ENCODE measurements at regions not wholly inside any gene's neighbourhood (a gene's known extent, or its start where the extent isn't known, plus 50 kb on each side); places are given as distances from the start of the nearest gene placed in this dataset.

DNA sequence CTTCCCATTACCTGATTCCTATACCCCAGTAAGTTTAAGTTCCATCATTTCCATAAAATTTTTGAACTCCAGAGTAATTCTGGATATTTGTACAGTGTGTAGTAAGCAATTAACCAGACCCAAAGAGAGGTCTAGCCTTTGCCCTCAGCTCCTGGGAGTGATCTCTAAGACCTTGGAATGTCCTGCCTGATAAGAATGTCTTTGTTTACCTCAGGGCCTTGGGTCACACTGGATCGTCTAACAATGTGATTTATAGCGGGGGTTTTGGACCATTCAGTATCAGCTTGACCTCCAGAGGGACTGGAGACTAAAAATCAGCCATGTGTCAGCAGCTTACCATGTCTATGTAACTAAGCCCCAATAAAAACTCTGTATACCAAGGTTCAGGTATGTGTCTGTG lies 330.9 kb upstream of the PPP1R2C start:
- Mint-ChIP-seq H3K27me3 (no peaks in the 10 kb centered on the region), H3K27ac (no peak overlapping the region), H3K4me1 (no peaks in the 10 kb centered on the region), H3K9me3 (ENCODE audit: insufficient read depth) (no peaks in the 10 kb centered on the region), H3K4me3 (no peak overlapping the region)
- POLR2A ChIA-PET: no interaction called here
- no peak overlapping the region for H3K27ac ChIP-seq (ENCODE audit: low read length in 2 of 2)
- intact Hi-C loops (cut with micrococcal nuclease): no loop called here
- CTCF ChIA-PET: no interaction called here
- H3K9ac ChIP-seq (ENCODE audit: low read length): no peak overlapping the region
- ATAC-seq (ENCODE audit: low read depth): no peak
- H3K4me1 ChIP-seq (ENCODE audit: control insufficient read depth in 2 of 2, insufficient read depth in 2 of 2, low read length in 2 of 2): no peaks in the 10 kb centered on the region
- H3K9me3 ChIP-seq (ENCODE audit: control extremely low read depth in 1 of 3, control insufficient read depth in 2 of 3, insufficient read depth in 1 of 3, low read length in 2 of 3): no peaks in the 10 kb centered on the region
- no peaks in the 10 kb centered on the region for H3K36me3 ChIP-seq (replicated peaks in 1 of 2; ENCODE audit: control extremely low read depth in 1 of 2, control insufficient read depth in 1 of 2, extremely low read depth in 1 of 2, insufficient read depth in 2 of 2, low read length in 1 of 2)
- DNase-seq: no peak
- H4K20me1 ChIP-seq (ENCODE audit: control insufficient read depth, insufficient read depth, low read length, poor library complexity, severe bottlenecking): no peaks in the 10 kb centered on the region
- no peak overlapping the region for H2AFZ ChIP-seq (ENCODE audit: insufficient read depth, low read depth, low read length, poor library complexity, severe bottlenecking)
- no peak for TF ChIP-seq EZH2 (IDR thresholded peaks at IDR 0.05; ENCODE audit: borderline replicate concordance, insufficient read depth, low read depth, low read length, poor library complexity, severe bottlenecking)
- TF ChIP-seq, protein P1, sequence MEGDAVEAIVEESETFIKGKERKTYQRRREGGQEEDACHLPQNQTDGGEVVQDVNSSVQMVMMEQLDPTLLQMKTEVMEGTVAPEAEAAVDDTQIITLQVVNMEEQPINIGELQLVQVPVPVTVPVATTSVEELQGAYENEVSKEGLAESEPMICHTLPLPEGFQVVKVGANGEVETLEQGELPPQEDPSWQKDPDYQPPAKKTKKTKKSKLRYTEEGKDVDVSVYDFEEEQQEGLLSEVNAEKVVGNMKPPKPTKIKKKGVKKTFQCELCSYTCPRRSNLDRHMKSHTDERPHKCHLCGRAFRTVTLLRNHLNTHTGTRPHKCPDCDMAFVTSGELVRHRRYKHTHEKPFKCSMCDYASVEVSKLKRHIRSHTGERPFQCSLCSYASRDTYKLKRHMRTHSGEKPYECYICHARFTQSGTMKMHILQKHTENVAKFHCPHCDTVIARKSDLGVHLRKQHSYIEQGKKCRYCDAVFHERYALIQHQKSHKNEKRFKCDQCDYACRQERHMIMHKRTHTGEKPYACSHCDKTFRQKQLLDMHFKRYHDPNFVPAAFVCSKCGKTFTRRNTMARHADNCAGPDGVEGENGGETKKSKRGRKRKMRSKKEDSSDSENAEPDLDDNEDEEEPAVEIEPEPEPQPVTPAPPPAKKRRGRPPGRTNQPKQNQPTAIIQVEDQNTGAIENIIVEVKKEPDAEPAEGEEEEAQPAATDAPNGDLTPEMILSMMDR (IDR thresholded peaks at IDR 0.05): no peak
- 80% methylated on average over 1 of the region's 2 CpGs for WGBS (ENCODE audit: insufficient coverage)
- no peak overlapping the region for H3K4me2 ChIP-seq (replicated peaks; ENCODE audit: low read depth, low read length, poor library complexity, severe bottlenecking)
- H3K79me2 ChIP-seq (ENCODE audit: control insufficient read depth, insufficient read depth, low read length): no peaks in the 10 kb centered on the region
- no peaks in the 10 kb centered on the region for H3K27me3 ChIP-seq (replicated peaks in 1 of 4; ENCODE audit: control extremely low read depth in 1 of 4, control insufficient read depth in 3 of 4, insufficient read depth in 4 of 4, low read length in 3 of 4)
- no peak overlapping the region for H3K4me3 ChIP-seq (ENCODE audit: control extremely low read depth in 1 of 5, extremely low read depth in 1 of 5, insufficient read depth in 1 of 5, low read depth in 2 of 5, low read length in 4 of 5)

DNA sequence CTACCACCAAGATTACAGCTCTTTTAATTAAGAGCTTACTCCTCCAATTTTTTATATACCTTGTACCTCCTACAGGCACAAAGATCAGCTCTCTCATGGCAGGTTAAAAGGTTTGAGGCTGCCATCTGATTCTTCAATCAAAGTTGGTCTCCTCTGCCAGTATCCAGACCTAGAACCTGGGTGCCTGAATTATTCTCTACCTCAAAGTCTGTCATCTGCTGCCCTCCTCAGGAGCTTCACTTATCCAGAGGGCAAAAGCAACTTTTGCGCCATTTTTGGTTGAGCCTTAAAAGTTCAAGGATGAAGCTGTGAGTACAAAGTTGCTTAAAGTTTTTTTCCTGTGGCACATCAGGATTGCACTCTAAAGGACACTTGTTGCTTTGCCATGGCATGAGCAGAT lies 343.7 kb upstream of the PPP1R2C start:
- H3K9me3 Mint-ChIP-seq (ENCODE audit: insufficient read depth): no peaks in the 10 kb centered on the region
- Histone ChIP-seq H3K9me3 (ENCODE audit: control extremely low read depth in 1 of 3, control insufficient read depth in 2 of 3, insufficient read depth in 1 of 3, low read length in 2 of 3) (no peaks in the 10 kb centered on the region), H3K79me2 (ENCODE audit: control insufficient read depth, insufficient read depth, low read length) (no peaks in the 10 kb centered on the region), H3K4me3 (ENCODE audit: control extremely low read depth in 1 of 5, extremely low read depth in 1 of 5, insufficient read depth in 1 of 5, low read depth in 2 of 5, low read length in 4 of 5) (no peak overlapping the region), H3K4me2 (replicated peaks; ENCODE audit: low read depth, low read length, poor library complexity, severe bottlenecking) (no peak overlapping the region), H3K36me3 (replicated peaks in 1 of 2; ENCODE audit: control extremely low read depth in 1 of 2, control insufficient read depth in 1 of 2, extremely low read depth in 1 of 2, insufficient read depth in 2 of 2, low read length in 1 of 2) (no peaks in the 10 kb centered on the region), H4K20me1 (ENCODE audit: control insufficient read depth, insufficient read depth, low read length, poor library complexity, severe bottlenecking) (no peaks in the 10 kb centered on the region), H3K4me1 (ENCODE audit: control insufficient read depth in 2 of 2, insufficient read depth in 2 of 2, low read length in 2 of 2) (peaks cover 0 to 4% of the 10 kb centered on the region in 2 donors), H3K27ac (ENCODE audit: low read length in 2 of 2) (no peak overlapping the region), H2AFZ (ENCODE audit: insufficient read depth, low read depth, low read length, poor library complexity, severe bottlenecking) (peak overlapping the region; percentile 29), H3K27me3 (replicated peaks in 1 of 4; ENCODE audit: control extremely low read depth in 1 of 4, control insufficient read depth in 3 of 4, insufficient read depth in 4 of 4, low read length in 3 of 4) (peaks cover 0 to 5% (median 0%) of the 10 kb centered on the region in 4 experiments), H3K9ac (ENCODE audit: low read length) (no peak overlapping the region)
- DNase-seq (peak; percentile 8), ATAC-seq (ENCODE audit: low read depth) (no peak)
- WGBS (ENCODE audit: insufficient coverage): no CpG with 5 or more reads among the region's 1 CpG
- H3K4me1 Mint-ChIP-seq: peaks cover 3% of the 10 kb centered on the region
- intact Hi-C loops (cut with micrococcal nuclease): no loop called here
- TF ChIP-seq EZH2 (IDR thresholded peaks at IDR 0.05; ENCODE audit: borderline replicate concordance, insufficient read depth, low read depth, low read length, poor library complexity, severe bottlenecking): no peak
- no peaks in the 10 kb centered on the region for H3K27me3 Mint-ChIP-seq
- CTCF ChIA-PET: interaction anchor here (0.6 to 1.0 kb wide), 3 partner anchors 195 to 1323 kb away, joined by 4 to 5 read pairs (median 5); no protein-coding TSS in a partner anchor
- H3K27ac Mint-ChIP-seq: no peak overlapping the region
- POLR2A ChIA-PET: no interaction called here
- no peak overlapping the region for H3K4me3 Mint-ChIP-seq

Measured in B cell (primary cell).